Lung (tissue), 11 donors: ENCODE measurements at regions not wholly inside any gene's neighbourhood (a gene's known extent, or its start where the extent isn't known, plus 50 kb on each side); places are given as distances from the start of the nearest gene placed in this dataset.
"Not testable (repeated sequence)": the region's sequence is repeated elsewhere in the genome, so short reads cannot be mapped to it uniquely, and the experiment has no call there.

Source experiments
- ATAC-seq: fragments of 200-7000 bp; cut with Tn5 transposase; one replicate; pipeline ENCODE4 v1.9.1; 2020; ENCODE audit warnings: moderate number of reproducible peaks; ENCODE audit not compliant: insufficient read depth, low FRiP score
- DNase-seq, 3 donors: peaks; one replicate each; pipeline ENCODE4 v3.0.0-alpha.2; 2013 to 2017
- H3K27ac ChIP-seq, 2 donors: one replicate each; pipeline ENCODE4 v1.5.1; 2013; ENCODE audit warnings: mild to moderate bottlenecking in 2 of 2, moderate library complexity in 2 of 2, control low read depth in 1 of 2, inconsistent platforms in 1 of 2, low read depth in 1 of 2, low read length in 1 of 2
- H3K27me3 ChIP-seq, 3 donors: one replicate each; pipeline ENCODE4 v1.5.1; 2013; ENCODE audit warnings: low read length in 2 of 3; ENCODE audit not compliant: control insufficient read depth in 3 of 3, insufficient read depth in 3 of 3
- H3K36me3 ChIP-seq, 4 donors: one replicate each; pipeline ENCODE4 v1.5.1; 2013; ENCODE audit warnings: low read length in 4 of 4, mild to moderate bottlenecking in 1 of 4, moderate library complexity in 1 of 4; ENCODE audit not compliant: control insufficient read depth in 4 of 4, insufficient read depth in 4 of 4
- H3K4me1 ChIP-seq, 5 donors: one replicate each; pipeline ENCODE4 v1.5.1; 2013; ENCODE audit warnings: low read length in 5 of 5, mild to moderate bottlenecking in 2 of 5, moderate library complexity in 1 of 5; ENCODE audit not compliant: control insufficient read depth in 5 of 5, insufficient read depth in 5 of 5
- H3K4me3 ChIP-seq: one replicate; pipeline ENCODE4 v1.5.1; 2013; ENCODE audit warnings: mild to moderate bottlenecking, control low read depth, moderate library complexity
- H3K9ac ChIP-seq, 2 donors: one replicate each; pipeline ENCODE4 v1.5.1; 2013; ENCODE audit warnings: low read length in 2 of 2, control low read depth in 1 of 2; ENCODE audit not compliant: insufficient read depth in 1 of 2
- H3K9me3 ChIP-seq, 4 donors: one replicate each; pipeline ENCODE4 v1.5.1; 2013; ENCODE audit warnings: low read length in 3 of 4, mild to moderate bottlenecking in 1 of 4, moderate library complexity in 1 of 4; ENCODE audit not compliant: control insufficient read depth in 4 of 4, insufficient read depth in 3 of 4
- CTCF ChIP-seq: IDR thresholded peaks from 2 replicates; pipeline ENCODE4 v1.5.1; 2012; ENCODE audit warnings: mild to moderate bottlenecking; ENCODE audit errors: control extremely low read depth, extremely low read depth
- WGBS, 2 donors: extraction: QIAGEN DNeasy Blood & Tissue Kit; methylation state at CpG; one replicate each; pipeline ENCODE4 v1.1.7; 2013; 5-methylcytosine and 5-hydroxymethylcytosine counted together
- donor health status: control.
- donor health status: control.
- donor health status: Bipolar disorder and iron deficiency.
- donor health status: healthy.
- donor health status: DM: yes; HTN: yes; CAD: no.

GRCh38 chr14:52185178-52185577 is 82.3 kb upstream of the PTGDR start:
- Histone ChIP-seq H3K27ac (no peak overlapping the region), H3K27me3 (no peaks in the 10 kb centered on the region), H3K9me3 (no peaks in the 10 kb centered on the region), H3K9ac (no peak overlapping the region), H3K36me3 (no peaks in the 10 kb centered on the region), H3K4me1 (no peaks in the 10 kb centered on the region), H3K4me3 (no peak overlapping the region)
- WGBS, 2 donors: 90 to 95% methylated on average over 3 of the region's 3 CpGs
- no peak for TF ChIP-seq CTCF
- DNase-seq (no peak), ATAC-seq (no peak)

DNA sequence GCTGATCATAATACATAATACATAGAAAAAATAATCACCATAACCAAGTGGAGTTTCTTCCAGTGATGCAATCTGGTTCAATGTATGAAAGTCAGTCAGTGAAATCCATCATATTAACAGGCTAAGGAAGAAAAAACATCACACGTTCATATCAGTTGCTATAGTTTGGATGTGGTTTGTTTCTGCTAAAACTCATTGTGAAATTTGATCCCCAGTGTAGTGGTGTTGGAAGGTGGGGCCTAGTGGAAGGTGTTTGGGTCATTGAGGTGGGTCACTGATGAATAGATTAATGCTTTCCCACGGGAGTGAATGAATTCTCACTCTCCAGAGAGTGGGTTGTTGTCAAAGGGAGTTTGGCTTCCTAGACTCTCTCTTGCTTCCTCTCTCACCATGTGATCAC is 84.6 kb upstream of the PTGDR start:
- Histone ChIP-seq H3K36me3 (no peaks in the 10 kb centered on the region), H3K9ac (no peak overlapping the region), H3K27ac (no peak overlapping the region), H3K9me3 (no peaks in the 10 kb centered on the region), H3K27me3 (no peaks in the 10 kb centered on the region), H3K4me1 (no peaks in the 10 kb centered on the region), H3K4me3 (no peak overlapping the region)
- ATAC-seq (no peak), DNase-seq (no peak)
- WGBS, 2 donors: 66 to 76% methylated on average over 2 of the region's 2 CpGs
- no peak for TF ChIP-seq CTCF

DNA sequence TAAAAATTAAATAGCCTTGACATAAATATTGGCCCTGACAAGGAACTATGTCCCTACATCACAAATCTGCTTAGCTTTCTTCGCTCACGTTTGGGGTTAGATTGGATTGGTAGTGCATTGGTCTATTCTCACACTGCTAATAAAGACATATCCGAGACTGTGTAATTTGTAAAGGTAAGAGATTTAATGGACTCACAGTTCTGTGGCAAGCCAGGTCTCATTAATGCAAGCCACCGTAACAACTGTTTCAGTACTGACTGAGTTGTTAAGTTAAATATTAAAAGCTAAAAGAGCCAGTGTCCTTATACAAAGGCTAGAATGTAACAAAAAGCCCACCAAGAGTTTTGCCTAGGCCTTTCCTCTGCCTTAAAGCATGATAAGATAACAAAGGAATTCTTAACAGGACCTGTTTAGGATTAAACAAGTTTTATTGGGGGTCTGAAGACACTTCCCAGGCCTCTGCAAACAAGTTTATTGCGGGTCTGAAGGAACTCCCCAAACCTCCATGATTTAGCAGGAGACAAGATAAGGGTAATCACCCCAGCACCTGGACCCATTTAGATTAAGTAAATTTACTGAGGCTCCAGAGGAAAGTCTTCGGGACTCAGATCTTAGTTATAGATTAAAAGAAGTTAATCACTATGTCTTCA is 88.2 kb upstream of the PTGDR start:
- Histone ChIP-seq H3K4me1 (no peaks in the 10 kb centered on the region), H3K4me3 (no peak overlapping the region), H3K27ac (no peak overlapping the region), H3K9ac (no peak overlapping the region), H3K9me3 (peaks cover 0 to 2% (median 0%) of the 10 kb centered on the region in 4 donors), H3K36me3 (no peaks in the 10 kb centered on the region), H3K27me3 (no peaks in the 10 kb centered on the region)
- no peak for TF ChIP-seq CTCF
- no peak for DNase-seq
- ATAC-seq: no peak
- 62 to 86% methylated on average over 6 of the region's 6 CpGs for WGBS, 2 donors

- ATAC-seq: no peak
- DNase-seq: no peak
- TF ChIP-seq CTCF: no peak
- no peaks in the 10 kb centered on the region for H3K36me3 ChIP-seq
- no peak overlapping the region for H3K9ac ChIP-seq
- no peaks in the 10 kb centered on the region for H3K4me1 ChIP-seq
- H3K9me3 ChIP-seq: peaks cover 0 to 13% (median 7%) of the 10 kb centered on the region in 4 donors
- H3K4me3 ChIP-seq: no peak overlapping the region
- no peaks in the 10 kb centered on the region for H3K27me3 ChIP-seq
- H3K27ac ChIP-seq: no peak overlapping the region
- 30 to 50% methylated on average over 6 of the region's 6 CpGs for WGBS, 2 donors
Measured at GRCh38 chr14:52175982-52176502, 91.5 kb upstream of the PTGDR start.

DNA sequence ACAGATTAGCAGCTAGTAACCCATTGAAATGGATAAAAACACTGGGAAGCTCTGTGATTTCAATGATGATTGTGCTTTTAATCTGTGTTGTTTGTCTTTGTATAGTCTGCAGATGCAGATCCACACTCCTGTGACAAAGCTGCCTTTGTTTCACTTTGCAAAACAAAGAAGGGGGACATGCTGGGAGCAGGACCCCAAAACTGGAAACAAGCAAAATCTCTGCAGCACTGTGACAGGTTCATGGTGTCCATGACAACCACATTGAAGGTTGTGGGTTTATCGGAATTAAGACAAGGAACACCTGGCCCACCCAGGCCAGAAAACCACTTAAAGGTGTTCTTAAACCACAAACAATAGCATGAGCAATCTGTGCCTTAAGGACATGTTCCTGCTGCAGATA is 95.6 kb upstream of the PTGDR start:
- 47 to 96% methylated on average over 1 of the region's 1 CpG for WGBS, 2 donors
- peaks cover 0 to 13% (median 8%) of the 10 kb centered on the region in 4 donors for H3K9me3 ChIP-seq
- not testable (repeated sequence) for H3K4me3 ChIP-seq, H3K9ac ChIP-seq, H3K4me1 ChIP-seq, ATAC-seq, H3K27ac ChIP-seq, H3K27me3 ChIP-seq, DNase-seq, H3K36me3 ChIP-seq
